ENCODE measurements at regions not wholly inside any gene's neighbourhood (a gene's known extent, or its start where the extent isn't known, plus 50 kb on each side); places are given as distances from the start of the nearest gene placed in this dataset.

- Histone ChIP-seq H3K36me3 (ENCODE audit: low read length) (no peaks in the 10 kb centered on the region), H3K4me3 (ENCODE audit: insufficient read depth, low read length, poor library complexity, severe bottlenecking) (no peak overlapping the region), H3K9me3 (ENCODE audit: insufficient read depth, low read length) (no peaks in the 10 kb centered on the region), H3K79me2 (ENCODE audit: insufficient read depth, low read length) (no peaks in the 10 kb centered on the region), H3K9ac (ENCODE audit: low read length) (no peak overlapping the region), H3F3A (ENCODE audit: insufficient read depth) (no peaks in the 10 kb centered on the region), H3K27me3 (ENCODE audit: low read length) (no peaks in the 10 kb centered on the region), H3K27ac (ENCODE audit: low read depth, low read length) (no peak overlapping the region), H2AFZ (ENCODE audit: low read depth, low read length, severe bottlenecking) (no peak overlapping the region), H3K9me2 (replicated peaks; ENCODE audit: insufficient read depth, low read length) (no peaks in the 10 kb centered on the region), H3K4me2 (ENCODE audit: low read depth, low read length, poor library complexity, severe bottlenecking) (no peak overlapping the region), H4K20me1 (ENCODE audit: low read depth, low read length) (no peaks in the 10 kb centered on the region)
- no peak for TF ChIP-seq EZH2phosphoT487 (conservative IDR thresholded peaks at IDR 0.05; ENCODE audit: low read length)
- TF ChIP-seq CTCF (IDR thresholded peaks at IDR 0.05; ENCODE audit: insufficient read depth, low read length, poor library complexity, severe bottlenecking): no peak
Measured at GRCh38 chr4:67071641-67072040, 473.7 kb downstream of the CENPC start.

- no peak for TF ChIP-seq EZH2phosphoT487 (conservative IDR thresholded peaks at IDR 0.05; ENCODE audit: low read length)
- no peak for TF ChIP-seq CTCF (IDR thresholded peaks at IDR 0.05; ENCODE audit: insufficient read depth, low read length, poor library complexity, severe bottlenecking)
- no peak overlapping the region for H3K4me3 ChIP-seq (ENCODE audit: insufficient read depth, low read length, poor library complexity, severe bottlenecking)
Measured at GRCh38 chr4:67055319-67055718, 490.0 kb downstream of the CENPC start.

GRCh38 chr4:67054896-67055295 is 490.4 kb downstream of the CENPC start:
- Histone ChIP-seq H3K27ac (ENCODE audit: low read depth, low read length) (no peak overlapping the region), H3F3A (ENCODE audit: insufficient read depth) (no peaks in the 10 kb centered on the region), H3K27me3 (ENCODE audit: low read length) (no peaks in the 10 kb centered on the region), H3K9me2 (replicated peaks; ENCODE audit: insufficient read depth, low read length) (no peaks in the 10 kb centered on the region), H3K9ac (ENCODE audit: low read length) (no peak overlapping the region), H2AFZ (ENCODE audit: low read depth, low read length, severe bottlenecking) (no peak overlapping the region), H3K4me2 (ENCODE audit: low read depth, low read length, poor library complexity, severe bottlenecking) (no peak overlapping the region), H4K20me1 (ENCODE audit: low read depth, low read length) (no peaks in the 10 kb centered on the region), H3K4me3 (ENCODE audit: insufficient read depth, low read length, poor library complexity, severe bottlenecking) (no peak overlapping the region), H3K79me2 (ENCODE audit: insufficient read depth, low read length) (no peaks in the 10 kb centered on the region), H3K9me3 (ENCODE audit: insufficient read depth, low read length) (no peaks in the 10 kb centered on the region), H3K36me3 (ENCODE audit: low read length) (no peaks in the 10 kb centered on the region)
- TF ChIP-seq EZH2phosphoT487 (conservative IDR thresholded peaks at IDR 0.05; ENCODE audit: low read length) (no peak), CTCF (IDR thresholded peaks at IDR 0.05; ENCODE audit: insufficient read depth, low read length, poor library complexity, severe bottlenecking) (no peak)

More at GRCh38 chr4:67055319-67055718, 490.0 kb downstream of the CENPC start:
- Histone ChIP-seq H3K27me3 (ENCODE audit: low read length) (no peaks in the 10 kb centered on the region), H3K9ac (ENCODE audit: low read length) (no peak overlapping the region), H2AFZ (ENCODE audit: low read depth, low read length, severe bottlenecking) (no peak overlapping the region), H4K20me1 (ENCODE audit: low read depth, low read length) (no peaks in the 10 kb centered on the region), H3K9me3 (ENCODE audit: insufficient read depth, low read length) (no peaks in the 10 kb centered on the region), H3K9me2 (replicated peaks; ENCODE audit: insufficient read depth, low read length) (no peaks in the 10 kb centered on the region), H3K4me2 (ENCODE audit: low read depth, low read length, poor library complexity, severe bottlenecking) (no peak overlapping the region), H3K36me3 (ENCODE audit: low read length) (no peaks in the 10 kb centered on the region), H3K27ac (ENCODE audit: low read depth, low read length) (no peak overlapping the region), H3F3A (ENCODE audit: insufficient read depth) (no peaks in the 10 kb centered on the region), H3K79me2 (ENCODE audit: insufficient read depth, low read length) (no peaks in the 10 kb centered on the region)

All from SU-DHL-6 (cell line).